H1 (cell line): ENCODE measurements at regions not wholly inside any gene's neighbourhood (a gene's known extent, or its start where the extent isn't known, plus 50 kb on each side); places are given as distances from the start of the nearest gene placed in this dataset.

Experiments used
- CTCF ChIA-PET: fragments of 300-600 bp; sonication (Branson Sonifier 250); formaldehyde crosslinking; loops from one replicate; lab custom pipeline; 2021; ENCODE audit not compliant: partially characterized antibody; lab: Charles Lee
- POLR2A ChIA-PET: fragments of 300-600 bp; sonication (Branson Sonifier 250); formaldehyde crosslinking; loops from one replicate; lab custom pipeline; 2021; ENCODE audit warnings: inconsistent platforms; ENCODE audit not compliant: partially characterized antibody; lab: Charles Lee
- DNase-seq, 2 experiments: peaks; one replicate each; pipeline versions ENCODE4 v3.0.0 to v3.0.0-alpha.2; 2010 to 2022; ENCODE audit warnings: low spot score in 2 of 2, low read depth in 1 of 2, mixed read lengths in 1 of 2
- FAIRE-seq: peaks from 2 replicates; lab custom pipeline; 2011; peaks lifted over from hg19 to GRCh38; lab: Jason Lieb, UNC
- H2AFZ ChIP-seq: 2 replicates; pipeline ENCODE4 v1.8.1; 2012; ENCODE audit warnings: low read length, inconsistent platforms
- H2AK5ac ChIP-seq: 2 replicates; pipeline ENCODE4 v1.6.1; 2013; ENCODE audit warnings: low read depth, low read length
- H2BK120ac ChIP-seq: replicated peaks from 2 replicates; pipeline ENCODE3; 2013; ENCODE audit warnings: low read depth, low read length, inconsistent platforms
- H2BK12ac ChIP-seq: 2 replicates; pipeline ENCODE4 v1.6.1; 2013; ENCODE audit warnings: low read depth, low read length
- H2BK15ac ChIP-seq: 2 replicates; pipeline ENCODE4 v1.6.1; 2013; ENCODE audit warnings: low read length
- H2BK20ac ChIP-seq: 2 replicates; pipeline ENCODE4 v1.6.1; 2013; ENCODE audit warnings: low read length
- H2BK5ac ChIP-seq: 2 replicates; pipeline ENCODE4 v1.6.1; 2013; ENCODE audit warnings: low read depth, low read length
- H3K14ac ChIP-seq: 2 replicates; pipeline ENCODE4 v1.6.1; 2013; ENCODE audit warnings: inconsistent platforms; ENCODE audit not compliant: insufficient read length
- H3K18ac ChIP-seq: 2 replicates; pipeline ENCODE4 v1.6.1; 2013; ENCODE audit warnings: low read length; ENCODE audit errors: extremely low read depth
- H3K23ac ChIP-seq: 2 replicates; pipeline ENCODE4 v1.6.1; 2013; ENCODE audit warnings: inconsistent platforms; ENCODE audit not compliant: insufficient read length
- H3K23me2 ChIP-seq: 2 replicates; pipeline ENCODE4 v1.6.1; 2013; ENCODE audit warnings: low read depth, low read length
- H3K27ac ChIP-seq: 2 replicates; pipeline ENCODE4 v1.6.1; 2011; ENCODE audit warnings: low read depth, low read length, inconsistent platforms
- H3K27me3 ChIP-seq, 4 experiments: replicated peaks in 1 of 4; 1 replicate in 1 of 4; 2 replicates in 3 of 4; pipeline versions ENCODE4 v1.6.1 to v1.8.1; 2011 to 2013; ENCODE audit warnings: low read length in 3 of 4, mild to moderate bottlenecking in 3 of 4, inconsistent platforms in 2 of 4, mixed read lengths in 2 of 4, moderate library complexity in 1 of 4; ENCODE audit not compliant: control insufficient read depth in 3 of 4, insufficient read depth in 3 of 4; ENCODE audit errors: extremely low read depth in 1 of 4
- H3K36me3 ChIP-seq, 4 experiments: 2 replicates each; pipeline versions ENCODE4 v1.6.1 to v1.8.1; 2011 to 2013; ENCODE audit warnings: mild to moderate bottlenecking in 4 of 4, low read length in 3 of 4, moderate library complexity in 2 of 4, control low read depth in 1 of 4, inconsistent platforms in 1 of 4; ENCODE audit not compliant: insufficient read depth in 4 of 4, control insufficient read depth in 2 of 4
- H3K4ac ChIP-seq: replicated peaks from 2 replicates; pipeline ENCODE3; 2013; ENCODE audit warnings: low read length, low read depth, mixed read lengths, inconsistent platforms; ENCODE audit not compliant: insufficient read length
- H3K4me1 ChIP-seq, 4 experiments: replicated peaks in 1 of 4; 1 replicate in 1 of 4; 2 replicates in 3 of 4; pipeline versions ENCODE4 v1.6.1 to v1.8.1; 2011 to 2013; ENCODE audit warnings: low read length in 3 of 4, inconsistent platforms in 2 of 4, mixed read lengths in 1 of 4; ENCODE audit not compliant: insufficient read depth in 4 of 4, control insufficient read depth in 3 of 4
- H3K4me2 ChIP-seq, 2 experiments: 2 replicates each; pipeline versions ENCODE4 v1.6.1 to v1.8.1; 2011 to 2013; ENCODE audit warnings: low read depth in 2 of 2, low read length in 2 of 2, control low read depth in 1 of 2, inconsistent platforms in 1 of 2, mild to moderate bottlenecking in 1 of 2; ENCODE audit not compliant: insufficient read depth in 1 of 2
- H3K4me3 ChIP-seq, 4 experiments: fragments of 200-600, 300-600 bp in 1 of 4; sonication (generic), shearing (Covaris generic), sonication (Bioruptor Twin) in 1 of 4; 2 replicates each; pipeline versions ENCODE4 v1.5.1 to v1.8.1; 2011 to 2016; ENCODE audit warnings: low read length in 4 of 4, low read depth in 3 of 4, control low read depth in 2 of 4, inconsistent platforms in 2 of 4, mild to moderate bottlenecking in 2 of 4, mixed read lengths in 1 of 4, moderate library complexity in 1 of 4; ENCODE audit not compliant: insufficient read depth in 2 of 4; ENCODE audit errors: extremely low read depth in 1 of 4
- H3K56ac ChIP-seq: replicated peaks from 2 replicates; pipeline ENCODE3; 2013; ENCODE audit warnings: low read depth, mild to moderate bottlenecking, mixed read lengths, low read length, inconsistent platforms; ENCODE audit not compliant: insufficient read length
- H3K79me1 ChIP-seq: 2 replicates; pipeline ENCODE4 v1.6.1; 2013; ENCODE audit warnings: low read depth, low read length, control low read depth
- H3K79me2 ChIP-seq, 2 experiments: 2 replicates each; pipeline versions ENCODE4 v1.6.1 to v1.8.1; 2012 to 2013; ENCODE audit warnings: low read length in 2 of 2, mild to moderate bottlenecking in 2 of 2, inconsistent platforms in 1 of 2; ENCODE audit not compliant: insufficient read depth in 2 of 2, control insufficient read depth in 1 of 2
- H3K9ac ChIP-seq, 4 experiments: replicated peaks in 1 of 4; 1 replicate in 1 of 4; 2 replicates in 3 of 4; pipeline versions ENCODE4 v1.6.1 to v1.8.1; 2011 to 2013; ENCODE audit warnings: low read depth in 3 of 4, low read length in 3 of 4, control low read depth in 2 of 4, mild to moderate bottlenecking in 2 of 4, moderate library complexity in 2 of 4, inconsistent platforms in 1 of 4; ENCODE audit errors: extremely low read depth in 1 of 4
- H3K9me3 ChIP-seq, 2 experiments: 2 replicates each; pipeline versions ENCODE4 v1.6.1 to v1.8.1; 2012 to 2013; ENCODE audit warnings: mild to moderate bottlenecking in 2 of 2, moderate library complexity in 2 of 2, control low read depth in 1 of 2, inconsistent platforms in 1 of 2, low read depth in 1 of 2, low read length in 1 of 2, mixed read lengths in 1 of 2; ENCODE audit not compliant: insufficient read depth in 2 of 2
- H4K20me1 ChIP-seq, 2 experiments: replicated peaks in 1 of 2; 2 replicates each; pipeline versions ENCODE3 to v1.8.1; 2011 to 2013; ENCODE audit warnings: inconsistent platforms in 2 of 2, low read length in 2 of 2, mild to moderate bottlenecking in 1 of 2; ENCODE audit not compliant: insufficient read depth in 2 of 2, control insufficient read depth in 1 of 2
- H4K5ac ChIP-seq: 2 replicates; pipeline ENCODE4 v1.6.1; 2013; ENCODE audit warnings: low read length, low read depth, mixed read lengths, inconsistent platforms; ENCODE audit not compliant: insufficient read length
- H4K8ac ChIP-seq: 2 replicates; pipeline ENCODE4 v1.8.0; 2013; ENCODE audit warnings: mild to moderate bottlenecking, moderate library complexity, low read length, inconsistent platforms; ENCODE audit not compliant: insufficient read depth; ENCODE audit errors: extremely low read depth
- H4K91ac ChIP-seq: replicated peaks from 2 replicates; pipeline ENCODE3; 2013; ENCODE audit warnings: low read length, mixed read lengths, inconsistent platforms; ENCODE audit not compliant: insufficient read length
- BRCA1 ChIP-seq: IDR thresholded peaks from 2 replicates; pipeline ENCODE4 v1.6.1; 2012; ENCODE audit warnings: low read depth, low read length, improper control_type of control experiment
- CBX8 ChIP-seq: fragments of 300-800, 300-1000 bp; sonication (generic); IDR thresholded peaks from 2 replicates; pipeline ENCODE4 v1.7.1; 2016; ENCODE audit warnings: low read depth, low read length, borderline replicate concordance
- CEBPB ChIP-seq: IDR thresholded peaks from 2 replicates; pipeline ENCODE4 v1.6.1; 2012; ENCODE audit warnings: low read depth, low read length
- EP300 ChIP-seq, 2 experiments: IDR thresholded peaks; 1 replicate in 1 of 2; 2 replicates in 1 of 2; pipeline ENCODE4 v1.6.1; 2011 to 2012; ENCODE audit warnings: low read depth in 2 of 2, low read length in 2 of 2, mild to moderate bottlenecking in 2 of 2, borderline replicate concordance in 1 of 2, inconsistent platforms in 1 of 2, moderate library complexity in 1 of 2
- EZH2 ChIP-seq: fragments of 200-600 bp; sonication (generic); IDR thresholded peaks from 2 replicates; pipeline ENCODE4 v1.7.1; 2012; ENCODE audit warnings: low read depth, mild to moderate bottlenecking, moderate library complexity, low read length, inconsistent platforms; ENCODE audit not compliant: severe bottlenecking
- FOSL1 ChIP-seq: IDR thresholded peaks from 2 replicates; pipeline ENCODE4 v1.6.1; 2011; ENCODE audit warnings: mild to moderate bottlenecking, low read depth, low read length, moderate library complexity; ENCODE audit not compliant: insufficient read depth
- GTF2F1 ChIP-seq: IDR thresholded peaks from 2 replicates; pipeline ENCODE4 v1.6.1; 2012; ENCODE audit warnings: low read depth, low read length, improper control_type of control experiment, borderline replicate concordance
- HDAC2 ChIP-seq, 2 experiments: fragments of 300-600 bp in 1 of 2; sonication (generic) in 1 of 2; IDR thresholded peaks; 2 replicates each; pipeline ENCODE4 v1.6.1; 2011 to 2012; ENCODE audit warnings: low read depth in 2 of 2, low read length in 2 of 2, mild to moderate bottlenecking in 2 of 2, moderate library complexity in 2 of 2, borderline replicate concordance in 1 of 2, inconsistent platforms in 1 of 2
- POLR2A ChIP-seq, 2 experiments: IDR thresholded peaks; 1 replicate in 1 of 2; 2 replicates in 1 of 2; pipeline ENCODE4 v1.6.1; 2011; ENCODE audit warnings: low read depth in 2 of 2, low read length in 2 of 2, mild to moderate bottlenecking in 2 of 2; ENCODE audit errors: control extremely low read depth in 1 of 2
- RBBP5 ChIP-seq: IDR thresholded peaks from 2 replicates; pipeline ENCODE4 v1.7.1; 2012; ENCODE audit warnings: low read depth, mild to moderate bottlenecking, inconsistent platforms, low read length, moderate library complexity, borderline replicate concordance
- SP2 ChIP-seq: IDR thresholded peaks from 2 replicates; pipeline ENCODE4 v1.6.1; 2012; ENCODE audit warnings: mild to moderate bottlenecking, low read length, inconsistent platforms
- SRF ChIP-seq: IDR thresholded peaks from 2 replicates; pipeline ENCODE4 v1.6.1; 2011; ENCODE audit warnings: mild to moderate bottlenecking, low read depth, low read length, moderate library complexity
- TAF1 ChIP-seq: IDR thresholded peaks from 2 replicates; pipeline ENCODE4 v1.6.1; 2011; ENCODE audit warnings: mild to moderate bottlenecking, low read depth, low read length
- USF2 ChIP-seq: IDR thresholded peaks from 2 replicates; pipeline ENCODE4 v1.6.1; 2011; ENCODE audit warnings: low read length, improper control_type of control experiment
- WGBS, 2 experiments: shearing (Covaris generic) in 1 of 2; methylation state at CpG; one replicate each; pipeline versions ENCODE4 v1.1.6 to v1.1.7; 2013 to 2015; ENCODE audit warnings: low lambda C conversion rate in 2 of 2, mixed read lengths in 2 of 2, inconsistent platforms in 1 of 2, low coverage in 1 of 2, missing lambda C conversion rate in 1 of 2; ENCODE audit not compliant: insufficient replicate concordance in 2 of 2, insufficient coverage in 1 of 2, insufficient read length in 1 of 2; ENCODE audit errors: extremely low coverage in 1 of 2, missing lambda C conversion rate in 1 of 2; 5-methylcytosine and 5-hydroxymethylcytosine counted together

- Histone ChIP-seq H2BK120ac (no peak overlapping the region), H4K20me1 (no peaks in the 10 kb centered on the region), H2AK5ac (no peak overlapping the region), H3K79me2 (no peaks in the 10 kb centered on the region), H3K9ac (no peak overlapping the region), H3K79me1 (no peaks in the 10 kb centered on the region), H3K56ac (no peak overlapping the region), H3K27ac (no peak overlapping the region), H4K91ac (no peak overlapping the region), H2BK15ac (no peak overlapping the region), H3K4me1 (no peaks in the 10 kb centered on the region), H2AFZ (no peak overlapping the region), H3K14ac (no peak overlapping the region), H3K23ac (no peak overlapping the region), H3K4me2 (no peak overlapping the region), H3K4ac (no peak overlapping the region), H3K36me3 (no peaks in the 10 kb centered on the region), H3K9me3 (no peaks in the 10 kb centered on the region), H4K8ac (no peak overlapping the region), H3K27me3 (no peaks in the 10 kb centered on the region), H2BK20ac (no peak overlapping the region), H4K5ac (no peak overlapping the region), H3K4me3 (no peak overlapping the region), H3K23me2 (no peaks in the 10 kb centered on the region), H2BK12ac (no peak overlapping the region), H2BK5ac (no peak overlapping the region), H3K18ac (no peak overlapping the region)
- ChIA-PET CTCF (no interaction called here), POLR2A (no interaction called here)
- FAIRE-seq (no peak), DNase-seq (no peak)
- TF ChIP-seq POLR2A (IDR thresholded peaks at IDR 0.05; ENCODE audit: control extremely low read depth in 1 of 2, low read depth in 2 of 2, low read length in 2 of 2) (no peak), EP300 (IDR thresholded peaks at IDR 0.05; ENCODE audit: borderline replicate concordance in 1 of 2, low read depth in 2 of 2, low read length in 2 of 2) (no peak), SRF (no peak), USF2 (no peak), FOSL1 (no peak), CBX8 (no peak), GTF2F1 (no peak), RBBP5 (no peak), CEBPB (no peak), TAF1 (no peak), SP2 (no peak), EZH2 (no peak), BRCA1 (no peak), HDAC2 (IDR thresholded peaks at IDR 0.05; ENCODE audit: borderline replicate concordance in 1 of 2, low read depth in 2 of 2, low read length in 2 of 2) (no peak)
- WGBS, 2 experiments: 92% methylated on average over 3 of the region's 3 CpGs; no CpG with 5 or more reads in 1 of the 2 experiments
Measured at GRCh38 chrX:74187211-74187610, 116.8 kb upstream of the ZCCHC13 start.
